ENCODE measurements at regions not wholly inside any gene's neighbourhood (a gene's known extent, or its start where the extent isn't known, plus 50 kb on each side); places are given as distances from the start of the nearest gene placed in this dataset.

DNA sequence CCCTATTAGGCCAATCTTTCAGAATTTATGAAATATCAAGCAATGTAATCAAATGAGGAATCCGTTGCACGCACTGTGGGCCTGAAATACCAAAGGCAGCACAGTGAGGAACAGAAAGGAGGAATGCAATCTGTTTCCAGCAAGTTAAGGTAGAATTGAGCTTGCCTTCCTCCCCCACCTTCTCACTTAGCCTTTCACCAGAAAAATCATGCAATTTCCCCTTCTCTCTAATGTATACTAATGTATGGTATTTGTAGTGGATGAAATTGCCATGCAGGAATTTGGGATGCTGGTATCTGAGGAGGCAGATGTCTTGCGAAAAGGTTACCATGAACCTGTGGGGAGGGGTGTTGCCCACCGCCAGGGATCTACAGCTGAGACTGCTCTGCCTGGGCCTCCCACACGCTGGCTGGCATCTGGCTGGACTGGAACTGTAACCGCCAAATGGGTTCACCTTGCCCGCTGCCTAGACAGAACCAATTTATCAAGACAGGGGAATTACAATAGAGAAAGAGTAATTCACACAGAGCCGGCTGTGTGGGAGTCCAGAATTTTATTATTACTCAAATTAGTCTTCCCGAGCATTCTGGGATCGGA, 222.4 kb upstream of the MYLIP start:
- Histone ChIP-seq H3K27ac (ENCODE audit: low read depth, low read length, poor library complexity, severe bottlenecking) (no peak overlapping the region), H3K9me3 (ENCODE audit: low read length) (no peaks in the 10 kb centered on the region; the same call in 1 of the 2 replicates), H3K4me1 (ENCODE audit: insufficient read depth, low read length, poor library complexity, severe bottlenecking) (peaks cover 54% of the 10 kb centered on the region), H3K9me2 (ENCODE audit: insufficient read depth, low read length) (no peaks in the 10 kb centered on the region), H3K4me2 (ENCODE audit: low read length) (no peak overlapping the region), H3K4me3 (ENCODE audit: low read depth, low read length, poor library complexity, severe bottlenecking) (no peak overlapping the region), H2AFZ (ENCODE audit: low read length) (peak overlapping the region; percentile 98; the same call in 1 of the 2 replicates), H3K79me2 (ENCODE audit: insufficient read depth, low read depth, low read length) (no peaks in the 10 kb centered on the region), H4K20me1 (ENCODE audit: insufficient read depth, low read length) (no peaks in the 10 kb centered on the region), H3K36me3 (ENCODE audit: insufficient read depth, low read length) (no peaks in the 10 kb centered on the region; the same call in 1 of the 2 replicates)
- no peak for DNase-seq (ENCODE audit: low spot score)
- TF ChIP-seq, protein P1, sequence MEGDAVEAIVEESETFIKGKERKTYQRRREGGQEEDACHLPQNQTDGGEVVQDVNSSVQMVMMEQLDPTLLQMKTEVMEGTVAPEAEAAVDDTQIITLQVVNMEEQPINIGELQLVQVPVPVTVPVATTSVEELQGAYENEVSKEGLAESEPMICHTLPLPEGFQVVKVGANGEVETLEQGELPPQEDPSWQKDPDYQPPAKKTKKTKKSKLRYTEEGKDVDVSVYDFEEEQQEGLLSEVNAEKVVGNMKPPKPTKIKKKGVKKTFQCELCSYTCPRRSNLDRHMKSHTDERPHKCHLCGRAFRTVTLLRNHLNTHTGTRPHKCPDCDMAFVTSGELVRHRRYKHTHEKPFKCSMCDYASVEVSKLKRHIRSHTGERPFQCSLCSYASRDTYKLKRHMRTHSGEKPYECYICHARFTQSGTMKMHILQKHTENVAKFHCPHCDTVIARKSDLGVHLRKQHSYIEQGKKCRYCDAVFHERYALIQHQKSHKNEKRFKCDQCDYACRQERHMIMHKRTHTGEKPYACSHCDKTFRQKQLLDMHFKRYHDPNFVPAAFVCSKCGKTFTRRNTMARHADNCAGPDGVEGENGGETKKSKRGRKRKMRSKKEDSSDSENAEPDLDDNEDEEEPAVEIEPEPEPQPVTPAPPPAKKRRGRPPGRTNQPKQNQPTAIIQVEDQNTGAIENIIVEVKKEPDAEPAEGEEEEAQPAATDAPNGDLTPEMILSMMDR (conservative IDR thresholded peaks at IDR 0.05; ENCODE audit: low read length): no peak
- no peak for TF ChIP-seq EZH2phosphoT487 (IDR thresholded peaks at IDR 0.05; ENCODE audit: borderline replicate concordance, low read depth, low read length)
- intact Hi-C loops (cut with micrococcal nuclease; ENCODE audit: unreplicated experiment): no loop called here
- ChIA-PET CTCF (ENCODE audit: unreplicated experiment) (interaction anchor here (0.6 kb wide), 1 partner anchor 45 kb away, joined by 4 read pairs; no protein-coding TSS in a partner anchor), POLR2A (interaction anchor here (0.5 to 1.3 kb wide), 6 partner anchors 8 to 853 kb away, joined by 3 to 4 read pairs (median 3); partner anchors contain the start of gene MYLIP)
- no TSS peak for BruUV-seq (replicated peaks)

DNA sequence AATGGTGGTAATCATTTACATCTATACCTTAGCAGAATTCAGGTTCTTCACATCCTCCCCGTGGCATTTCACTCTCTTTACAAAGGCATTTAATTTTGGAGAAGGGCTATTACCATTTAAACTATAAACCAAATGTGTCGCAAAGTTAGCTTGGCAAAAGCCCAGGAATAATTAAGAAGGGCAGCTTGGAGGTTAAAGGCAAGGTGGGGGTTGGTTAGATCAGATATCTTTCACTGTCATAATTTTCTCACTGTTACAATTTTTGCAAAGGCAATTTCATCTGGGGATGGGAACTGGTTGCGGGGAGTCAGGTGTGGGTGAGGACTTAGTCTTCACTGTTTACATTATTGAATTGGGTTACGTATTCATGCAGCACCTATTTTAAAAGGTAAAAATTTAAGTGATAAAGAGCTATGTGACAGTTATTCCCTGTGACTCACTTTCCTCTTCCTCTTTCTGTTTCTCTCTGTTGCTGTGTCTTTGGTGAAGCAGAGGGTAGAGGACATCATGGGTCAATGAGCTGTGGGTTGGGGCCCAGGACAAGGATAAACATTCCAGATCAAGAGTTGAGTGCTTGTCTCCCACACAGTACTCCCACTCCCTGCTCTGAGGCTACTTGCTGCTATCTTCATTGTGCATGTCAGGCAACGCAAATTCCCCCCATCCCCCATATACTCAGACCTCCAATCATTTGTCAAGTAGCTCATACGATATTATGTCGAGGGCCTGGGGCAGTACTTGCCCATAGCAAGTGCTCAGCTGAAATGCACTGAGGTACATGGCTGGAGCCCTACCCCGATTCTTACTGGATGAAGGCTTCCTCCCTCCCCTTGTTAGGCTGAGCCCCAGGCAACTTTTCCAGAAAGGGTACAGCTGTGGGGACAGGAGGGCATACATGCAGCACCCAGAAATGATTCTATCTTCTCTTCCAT, 223.1 kb upstream of the MYLIP start:
- peak overlapping the region; percentile 48 for H3K4me2 ChIP-seq (ENCODE audit: low read length)
- DNase-seq (ENCODE audit: low spot score): no peak
- H3K4me1 ChIP-seq (ENCODE audit: insufficient read depth, low read length, poor library complexity, severe bottlenecking): peaks cover 62% of the 10 kb centered on the region
- no peak for TF ChIP-seq EZH2phosphoT487 (IDR thresholded peaks at IDR 0.05; ENCODE audit: borderline replicate concordance, low read depth, low read length)
- TF ChIP-seq, protein P1 (conservative IDR thresholded peaks at IDR 0.05; ENCODE audit: low read length): no peak
- H3K9me3 ChIP-seq (ENCODE audit: low read length): no peaks in the 10 kb centered on the region; the same call in 1 of the 2 replicates
- H3K79me2 ChIP-seq (ENCODE audit: insufficient read depth, low read depth, low read length): no peaks in the 10 kb centered on the region
- H4K20me1 ChIP-seq (ENCODE audit: insufficient read depth, low read length): no peaks in the 10 kb centered on the region
- ChIA-PET CTCF (ENCODE audit: unreplicated experiment) (no interaction called here), POLR2A (interaction anchor here (0.5 to 1.3 kb wide), 8 partner anchors 12 to 853 kb away, joined by 3 to 6 read pairs (median 3); partner anchors contain the start of gene MYLIP)
- no peaks in the 10 kb centered on the region; the same call in 1 of the 2 replicates for H3K36me3 ChIP-seq (ENCODE audit: insufficient read depth, low read length)
- no TSS peak for BruUV-seq (replicated peaks)
- no peaks in the 10 kb centered on the region for H3K9me2 ChIP-seq (ENCODE audit: insufficient read depth, low read length)
- H2AFZ ChIP-seq (ENCODE audit: low read length): peak overlapping the region; percentile 98
- intact Hi-C loops (cut with micrococcal nuclease; ENCODE audit: unreplicated experiment): no loop called here
- H3K4me3 ChIP-seq (ENCODE audit: low read depth, low read length, poor library complexity, severe bottlenecking): no peak overlapping the region
- peak overlapping the region; percentile 25 for H3K27ac ChIP-seq (ENCODE audit: low read depth, low read length, poor library complexity, severe bottlenecking)

All from OCI-LY7 (cell line).